22Rv1 (cell line): ENCODE measurements at regions not wholly inside any gene's neighbourhood (a gene's known extent, or its start where the extent isn't known, plus 50 kb on each side); places are given as distances from the start of the nearest gene placed in this dataset.
"Not testable (repeated sequence)": the region's sequence is repeated elsewhere in the genome, so short reads cannot be mapped to it uniquely, and the experiment has no call there.

Experiments
- CTCF ChIP-seq: fragments of 450-650 bp; IDR thresholded peaks from 2 replicates; pipeline ENCODE4 v1.5.1; 2017; ENCODE audit warnings: mild to moderate bottlenecking
- ZFX ChIP-seq: fragments of 450-650 bp; IDR thresholded peaks from 2 replicates; pipeline ENCODE4 v1.6.1; 2017; ENCODE audit warnings: antibody characterized with exemption, borderline replicate concordance

DNA sequence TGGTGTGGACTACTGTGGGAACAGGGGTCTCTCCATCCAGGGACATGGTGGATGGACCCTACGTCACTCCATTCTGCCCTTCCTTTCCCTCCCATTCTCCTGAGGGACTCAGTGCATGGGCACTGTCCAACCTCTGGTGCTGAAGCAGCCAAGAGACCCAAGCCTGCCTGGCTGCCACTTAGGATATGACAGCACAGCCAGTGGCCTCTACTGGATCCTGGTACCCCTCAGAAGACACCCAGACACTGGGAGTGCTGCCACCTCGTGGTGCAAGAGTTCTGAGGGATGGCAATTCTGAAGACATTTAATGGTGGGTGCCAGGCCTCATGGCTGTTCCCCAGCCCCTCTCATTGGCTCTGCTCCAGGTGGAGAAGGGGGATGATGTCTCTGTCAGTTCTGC is 767.8 kb downstream of the SPATA31A6 start:
- not testable (repeated sequence) for TF ChIP-seq CTCF, ZFX
